ENCODE measurements at regions not wholly inside any gene's neighbourhood (a gene's known extent, or its start where the extent isn't known, plus 50 kb on each side); places are given as distances from the start of the nearest gene placed in this dataset.

- FAIRE-seq (no peak), DNase-seq (ENCODE audit: low read depth) (no peak)
- no peaks in the 10 kb centered on the region for H3K27me3 ChIP-seq (ENCODE audit: control insufficient read depth, insufficient read depth, low read length)
- no peak overlapping the region for H3K4me3 ChIP-seq (ENCODE audit: low read depth, low read length)
- TF ChIP-seq CTCF (IDR thresholded peaks at IDR 0.05; ENCODE audit: insufficient read depth, low read length, severe bottlenecking): no peak
- no peaks in the 10 kb centered on the region for H3K36me3 ChIP-seq (ENCODE audit: control insufficient read depth, insufficient read depth, low read length)
Measured at GRCh38 chr3:139117883-139118760, 73.4 kb upstream of the PRR23C start.

GRCh38 chr3:139118835-139119234 is 74.1 kb upstream of the PRR23C start:
- FAIRE-seq (no peak), DNase-seq (ENCODE audit: low read depth) (no peak)
- Histone ChIP-seq H3K4me3 (ENCODE audit: low read depth, low read length) (no peak overlapping the region), H3K27me3 (ENCODE audit: control insufficient read depth, insufficient read depth, low read length) (no peaks in the 10 kb centered on the region), H3K36me3 (ENCODE audit: control insufficient read depth, insufficient read depth, low read length) (no peaks in the 10 kb centered on the region)
- no peak for TF ChIP-seq CTCF (IDR thresholded peaks at IDR 0.05; ENCODE audit: insufficient read depth, low read length, severe bottlenecking)

- no peak for FAIRE-seq
- TF ChIP-seq CTCF (IDR thresholded peaks at IDR 0.05; ENCODE audit: insufficient read depth, low read length, severe bottlenecking): no peak
- no peak for DNase-seq (ENCODE audit: low read depth)
Measured at GRCh38 chr3:139119331-139120025, 74.8 kb upstream of the PRR23C start.

GRCh38 chr3:139120086-139121056 is 75.7 kb upstream of the PRR23C start:
- TF ChIP-seq CTCF (IDR thresholded peaks at IDR 0.05; ENCODE audit: insufficient read depth, low read length, severe bottlenecking): no peak
- Histone ChIP-seq H3K27me3 (ENCODE audit: control insufficient read depth, insufficient read depth, low read length) (no peaks in the 10 kb centered on the region), H3K4me3 (ENCODE audit: low read depth, low read length) (no peak overlapping the region), H3K36me3 (ENCODE audit: control insufficient read depth, insufficient read depth, low read length) (no peaks in the 10 kb centered on the region)
- peak; percentile 52 for FAIRE-seq
- peak; percentile 20 for DNase-seq (ENCODE audit: low read depth)

More at GRCh38 chr3:139119331-139120025, 74.8 kb upstream of the PRR23C start:
- Histone ChIP-seq H3K27me3 (ENCODE audit: control insufficient read depth, insufficient read depth, low read length) (no peaks in the 10 kb centered on the region), H3K4me3 (ENCODE audit: low read depth, low read length) (no peak overlapping the region), H3K36me3 (ENCODE audit: control insufficient read depth, insufficient read depth, low read length) (no peaks in the 10 kb centered on the region)

GRCh38 chr3:139121513-139122220 is 77.0 kb upstream of the PRR23C start:
- DNase-seq (ENCODE audit: low read depth): peak; percentile 45
- H3K36me3 ChIP-seq (ENCODE audit: control insufficient read depth, insufficient read depth, low read length): no peaks in the 10 kb centered on the region
- H3K27me3 ChIP-seq (ENCODE audit: control insufficient read depth, insufficient read depth, low read length): no peaks in the 10 kb centered on the region
- FAIRE-seq: no peak
- no peak for TF ChIP-seq CTCF (IDR thresholded peaks at IDR 0.05; ENCODE audit: insufficient read depth, low read length, severe bottlenecking)
- no peak overlapping the region for H3K4me3 ChIP-seq (ENCODE audit: low read depth, low read length)

Data from bronchial epithelial cell (primary cell).